Activated effector memory CD4-positive, alpha-beta T cell treated with anti-CD3 and anti-CD28 coated beads, Interleukin-2, amount 50 U/mL, for 16 hours (primary cell): ENCODE measurements at regions not wholly inside any gene's neighbourhood (a gene's known extent, or its start where the extent isn't known, plus 50 kb on each side); places are given as distances from the start of the nearest gene placed in this dataset.

Source experiments
- DNase-seq: peaks from one replicate; pipeline ENCODE4 v3.0.0-alpha.2; 2020

- DNase-seq, result no peak
Observed at GRCh38 chr4:18278244-18278643, 256.7 kb upstream of the LCORL start.

GRCh38 chr4:18262832-18263231 lies 241.3 kb upstream of the LCORL start:
- no peak for DNase-seq

GRCh38 chr4:18252052-18252451 lies 230.5 kb upstream of the LCORL start:
- no peak for DNase-seq

GRCh38 chr4:18250564-18250963 lies 229.0 kb upstream of the LCORL start:
- DNase-seq, result no peak

- no peak for DNase-seq
Observed at GRCh38 chr4:18248611-18249010, 227.1 kb upstream of the LCORL start.

GRCh38 chr4:18247189-18247588 lies 225.6 kb upstream of the LCORL start:
- DNase-seq, result no peak

- no peak for DNase-seq
Observed at GRCh38 chr4:18242919-18243693, 221.6 kb upstream of the LCORL start.

GRCh38 chr4:18241727-18242126 lies 220.2 kb upstream of the LCORL start:
- DNase-seq, result no peak

- DNase-seq, result no peak
Observed at GRCh38 chr4:18234108-18234507, 212.6 kb upstream of the LCORL start.

- DNase-seq, result no peak
Observed at GRCh38 chr4:18231726-18232125, 210.2 kb upstream of the LCORL start.

- no peak for DNase-seq
Observed at GRCh38 chr4:18227880-18228279, 206.3 kb upstream of the LCORL start.

- no peak for DNase-seq
Observed at GRCh38 chr4:18214411-18215055, 193.0 kb upstream of the LCORL start.

- DNase-seq, result no peak
Observed at GRCh38 chr4:18213576-18214198, 192.1 kb upstream of the LCORL start.

- no peak for DNase-seq
Observed at GRCh38 chr4:18209448-18209847, 187.9 kb upstream of the LCORL start.

- DNase-seq, result no peak
Observed at GRCh38 chr4:18203966-18204365, 182.4 kb upstream of the LCORL start.

- DNase-seq, result no peak
Observed at GRCh38 chr4:18202486-18202885, 180.9 kb upstream of the LCORL start.

- no peak for DNase-seq
Observed at GRCh38 chr4:18201885-18202284, 180.3 kb upstream of the LCORL start.

GRCh38 chr4:18198653-18199052 lies 177.1 kb upstream of the LCORL start:
- DNase-seq, result no peak

- no peak for DNase-seq
Observed at GRCh38 chr4:18197467-18197866, 175.9 kb upstream of the LCORL start.

- DNase-seq, result no peak
Observed at GRCh38 chr4:18194278-18194677, 172.7 kb upstream of the LCORL start.

GRCh38 chr4:18192901-18193300 lies 171.3 kb upstream of the LCORL start:
- DNase-seq, result no peak

- DNase-seq, result no peak
Observed at GRCh38 chr4:18185491-18185890, 163.9 kb upstream of the LCORL start.

- DNase-seq, result no peak
Observed at GRCh38 chr4:18180892-18181291, 159.3 kb upstream of the LCORL start.

GRCh38 chr4:18180122-18180521 lies 158.6 kb upstream of the LCORL start:
- DNase-seq, result no peak
